Activated naive CD8-positive, alpha-beta T cell treated with anti-CD3 and anti-CD28 coated beads for 36 hours (primary cell): ENCODE measurements at regions not wholly inside any gene's neighbourhood (a gene's known extent, or its start where the extent isn't known, plus 50 kb on each side); places are given as distances from the start of the nearest gene placed in this dataset.
"Not testable (repeated sequence)": the region's sequence is repeated elsewhere in the genome, so short reads cannot be mapped to it uniquely, and the experiment has no call there.

Source experiments
- DNase-seq: peaks from one replicate; pipeline ENCODE4 v3.0.0; 2021
- H3K27ac Mint-ChIP-seq: one replicate; pipeline ENCODE4 v1.8.0; 2022; ENCODE audit warnings: mild to moderate bottlenecking, moderate library complexity, mixed read lengths
- H3K27me3 Mint-ChIP-seq: one replicate; pipeline ENCODE4 v1.8.0; 2022; ENCODE audit warnings: mild to moderate bottlenecking, mixed read lengths
- H3K36me3 Mint-ChIP-seq: one replicate; pipeline ENCODE4 v1.8.0; 2021; ENCODE audit warnings: mild to moderate bottlenecking, mixed read lengths
- H3K4me1 Mint-ChIP-seq: one replicate; pipeline ENCODE4 v1.8.0; 2021; ENCODE audit warnings: mixed read lengths
- H3K4me3 Mint-ChIP-seq: one replicate; pipeline ENCODE4 v1.8.0; 2022; ENCODE audit warnings: mild to moderate bottlenecking, moderate library complexity, mixed read lengths
- H3K9me3 Mint-ChIP-seq: one replicate; pipeline ENCODE4 v1.8.0; 2022; ENCODE audit warnings: mixed read lengths

GRCh38 chr4:66585767-66586166, 915.5 kb upstream of the EPHA5 start:
- H3K9me3 Mint-ChIP-seq, result peaks cover 3% of the 10 kb centered on the region
- H3K4me1 Mint-ChIP-seq, result no peaks in the 10 kb centered on the region
- H3K27me3 Mint-ChIP-seq, result no peaks in the 10 kb centered on the region
- no peaks in the 10 kb centered on the region for H3K36me3 Mint-ChIP-seq
- no peak overlapping the region for H3K4me3 Mint-ChIP-seq
- no peak overlapping the region for H3K27ac Mint-ChIP-seq
- no peak for DNase-seq

- Mint-ChIP-seq H3K4me1 (no peaks in the 10 kb centered on the region), H3K27me3 (no peaks in the 10 kb centered on the region), H3K4me3 (no peak overlapping the region), H3K9me3 (no peaks in the 10 kb centered on the region), H3K36me3 (no peaks in the 10 kb centered on the region), H3K27ac (no peak overlapping the region)
- no peak for DNase-seq
Observed at GRCh38 chr4:66577922-66578321, 907.6 kb upstream of the EPHA5 start.

DNA sequence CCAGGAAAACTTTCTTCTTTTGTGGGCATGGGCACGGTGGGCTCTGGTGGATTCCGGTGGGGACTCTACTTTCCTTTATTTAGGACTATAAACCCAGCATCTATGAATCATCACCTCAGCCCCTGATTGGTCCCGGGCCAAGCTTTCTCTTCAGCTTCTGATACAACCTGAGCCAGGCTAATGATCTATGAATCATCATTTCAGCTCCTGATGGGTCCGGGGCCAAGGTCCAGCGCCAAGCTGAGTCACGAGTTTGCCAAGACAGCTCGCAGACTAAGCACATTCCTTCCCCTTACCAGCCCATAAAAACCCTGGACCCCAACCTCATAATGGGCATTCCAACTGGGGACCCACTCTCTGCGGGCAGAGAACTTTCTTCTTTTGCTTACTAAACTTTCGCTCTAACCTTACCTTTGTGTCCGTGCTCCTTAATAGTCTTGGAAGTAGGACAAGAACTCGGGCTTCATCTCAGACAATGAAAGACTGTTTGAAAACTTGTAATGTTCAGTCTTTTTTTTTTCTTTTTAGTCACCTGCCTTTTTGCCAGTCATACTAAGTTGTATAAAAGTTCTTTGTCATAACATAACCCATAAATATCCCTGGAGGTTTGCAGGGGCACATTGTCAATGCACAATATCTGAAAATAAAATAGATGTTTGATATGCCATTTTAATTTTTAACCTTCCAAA, 904.9 kb upstream of the EPHA5 start:
- Mint-ChIP-seq H3K9me3 (no peaks in the 10 kb centered on the region), H3K27ac (no peak overlapping the region), H3K4me1 (no peaks in the 10 kb centered on the region), H3K36me3 (no peaks in the 10 kb centered on the region), H3K4me3 (no peak overlapping the region), H3K27me3 (no peaks in the 10 kb centered on the region)
- DNase-seq, result no peak

GRCh38 chr4:66574145-66574978, 904.1 kb upstream of the EPHA5 start:
- H3K4me1 Mint-ChIP-seq, result no peaks in the 10 kb centered on the region
- no peak overlapping the region for H3K27ac Mint-ChIP-seq

GRCh38 chr4:66572949-66573348, 902.7 kb upstream of the EPHA5 start:
- Mint-ChIP-seq H3K36me3 (no peaks in the 10 kb centered on the region), H3K4me3 (no peak overlapping the region), H3K27me3 (no peaks in the 10 kb centered on the region), H3K9me3 (no peaks in the 10 kb centered on the region), H3K4me1 (no peaks in the 10 kb centered on the region), H3K27ac (no peak overlapping the region)
- DNase-seq, result no peak

More at GRCh38 chr4:66574145-66574978, 904.1 kb upstream of the EPHA5 start:
- Mint-ChIP-seq H3K36me3 (no peaks in the 10 kb centered on the region), H3K27me3 (no peaks in the 10 kb centered on the region), H3K9me3 (no peaks in the 10 kb centered on the region), H3K4me3 (no peak overlapping the region)
- DNase-seq, result no peak

- H3K36me3 Mint-ChIP-seq, result no peaks in the 10 kb centered on the region
- no peaks in the 10 kb centered on the region for H3K27me3 Mint-ChIP-seq
- no peaks in the 10 kb centered on the region for H3K9me3 Mint-ChIP-seq
- H3K4me3 Mint-ChIP-seq, result no peak overlapping the region
- no peak overlapping the region for H3K27ac Mint-ChIP-seq
- no peaks in the 10 kb centered on the region for H3K4me1 Mint-ChIP-seq
- DNase-seq, result no peak
Observed at GRCh38 chr4:66571145-66571695, 900.9 kb upstream of the EPHA5 start.

- Mint-ChIP-seq H3K27me3 (no peaks in the 10 kb centered on the region), H3K9me3 (no peaks in the 10 kb centered on the region), H3K4me3 (no peak overlapping the region), H3K36me3 (no peaks in the 10 kb centered on the region), H3K4me1 (no peaks in the 10 kb centered on the region), H3K27ac (no peak overlapping the region)
- no peak for DNase-seq
Observed at GRCh38 chr4:66569228-66569627, 898.9 kb upstream of the EPHA5 start.

DNA sequence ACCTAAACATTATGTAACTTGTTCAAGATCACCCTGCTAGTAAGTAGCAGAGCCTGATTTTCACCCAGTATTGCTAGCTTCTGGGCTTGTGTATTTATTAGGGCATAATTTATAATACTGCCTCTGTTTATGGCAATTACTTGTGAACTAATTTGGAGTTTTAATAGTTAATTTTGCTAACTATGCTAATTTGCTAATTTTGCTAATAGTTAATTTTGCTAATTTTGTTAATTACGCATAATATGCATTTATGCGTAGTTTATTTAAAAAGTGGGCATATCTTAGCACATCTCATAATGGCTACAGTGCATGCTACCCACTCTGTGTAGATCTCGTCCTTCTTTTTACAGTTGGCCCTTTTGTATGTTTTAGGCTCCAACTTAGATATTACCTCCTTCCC, 898.1 kb upstream of the EPHA5 start:
- Mint-ChIP-seq H3K27me3 (no peaks in the 10 kb centered on the region), H3K9me3 (no peaks in the 10 kb centered on the region), H3K27ac (no peak overlapping the region), H3K36me3 (no peaks in the 10 kb centered on the region), H3K4me1 (no peaks in the 10 kb centered on the region), H3K4me3 (no peak overlapping the region)
- no peak for DNase-seq

GRCh38 chr4:66568001-66568400, 897.7 kb upstream of the EPHA5 start:
- Mint-ChIP-seq H3K9me3 (no peaks in the 10 kb centered on the region), H3K27me3 (no peaks in the 10 kb centered on the region), H3K4me1 (no peaks in the 10 kb centered on the region), H3K27ac (no peak overlapping the region), H3K4me3 (no peak overlapping the region), H3K36me3 (no peaks in the 10 kb centered on the region)
- no peak for DNase-seq

GRCh38 chr4:66567551-66567950, 897.3 kb upstream of the EPHA5 start:
- Mint-ChIP-seq H3K4me3 (no peak overlapping the region), H3K9me3 (no peaks in the 10 kb centered on the region), H3K27ac (no peak overlapping the region), H3K36me3 (no peaks in the 10 kb centered on the region), H3K4me1 (no peaks in the 10 kb centered on the region), H3K27me3 (no peaks in the 10 kb centered on the region)
- no peak for DNase-seq

DNA sequence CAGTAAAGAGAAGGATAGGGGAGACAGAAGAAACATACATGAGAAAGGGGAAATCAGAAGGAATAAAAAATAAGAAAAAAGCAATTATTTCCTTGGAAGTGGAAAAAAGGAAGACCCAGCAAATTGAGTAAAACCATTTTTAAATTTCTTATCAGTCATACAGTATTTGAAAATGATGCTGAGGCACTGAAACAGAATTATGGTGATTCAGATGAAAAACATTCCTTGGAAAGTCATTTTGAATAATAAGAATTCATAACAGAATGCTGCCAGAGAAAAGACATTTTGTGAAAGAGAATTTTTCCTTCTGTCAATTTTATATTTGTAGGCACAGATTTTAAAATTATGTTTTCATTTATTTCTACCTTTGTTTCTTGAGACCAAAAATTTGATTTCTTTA, 895.5 kb upstream of the EPHA5 start:
- Mint-ChIP-seq H3K27me3 (no peaks in the 10 kb centered on the region), H3K4me3 (no peak overlapping the region), H3K9me3 (no peaks in the 10 kb centered on the region), H3K27ac (no peak overlapping the region), H3K36me3 (no peaks in the 10 kb centered on the region), H3K4me1 (no peaks in the 10 kb centered on the region)
- DNase-seq, result no peak

GRCh38 chr4:66564901-66565651, 894.8 kb upstream of the EPHA5 start:
- no peaks in the 10 kb centered on the region for H3K36me3 Mint-ChIP-seq
- H3K27me3 Mint-ChIP-seq, result no peaks in the 10 kb centered on the region
- H3K9me3 Mint-ChIP-seq, result no peaks in the 10 kb centered on the region
- no peak overlapping the region for H3K4me3 Mint-ChIP-seq
- no peak overlapping the region for H3K27ac Mint-ChIP-seq
- H3K4me1 Mint-ChIP-seq, result no peaks in the 10 kb centered on the region
- no peak for DNase-seq

GRCh38 chr4:66562276-66562806, 892.1 kb upstream of the EPHA5 start:
- DNase-seq, result no peak
- Mint-ChIP-seq H3K27ac (no peak overlapping the region), H3K4me3 (no peak overlapping the region), H3K9me3 (no peaks in the 10 kb centered on the region), H3K27me3 (no peaks in the 10 kb centered on the region), H3K4me1 (no peaks in the 10 kb centered on the region), H3K36me3 (no peaks in the 10 kb centered on the region)

DNA sequence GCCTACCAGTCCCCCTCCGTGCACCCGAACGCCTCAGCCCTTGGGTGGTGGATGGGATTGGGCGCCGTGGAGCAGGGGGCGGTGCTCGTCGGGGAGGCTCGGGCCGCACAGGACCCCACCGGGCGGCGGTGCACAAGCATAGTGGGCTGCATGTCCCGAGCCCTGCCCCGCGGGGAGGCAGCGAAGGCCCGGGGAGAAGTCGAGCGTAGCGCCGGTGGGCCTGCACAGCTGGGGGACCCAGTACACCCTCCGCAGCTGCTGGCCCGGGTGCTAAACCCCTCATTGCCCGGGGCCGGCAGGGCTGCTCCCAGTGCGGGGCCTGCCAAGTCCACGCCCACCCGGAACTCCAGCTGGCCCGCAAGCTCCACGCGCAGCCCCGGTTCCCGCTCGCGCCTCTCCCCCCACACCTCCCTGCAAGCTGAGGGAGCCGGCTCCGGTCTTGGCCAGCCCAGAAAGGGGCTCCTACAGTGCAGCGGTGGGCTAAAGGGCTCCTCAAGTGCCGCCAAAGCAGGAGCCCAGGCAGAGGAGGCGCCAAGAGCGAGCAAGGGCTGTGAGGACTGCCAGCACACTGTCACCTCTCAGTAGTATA, 891.3 kb upstream of the EPHA5 start:
- not testable (repeated sequence) for H3K9me3 Mint-ChIP-seq, H3K27me3 Mint-ChIP-seq, H3K27ac Mint-ChIP-seq, H3K4me3 Mint-ChIP-seq, H3K4me1 Mint-ChIP-seq, DNase-seq, H3K36me3 Mint-ChIP-seq

DNA sequence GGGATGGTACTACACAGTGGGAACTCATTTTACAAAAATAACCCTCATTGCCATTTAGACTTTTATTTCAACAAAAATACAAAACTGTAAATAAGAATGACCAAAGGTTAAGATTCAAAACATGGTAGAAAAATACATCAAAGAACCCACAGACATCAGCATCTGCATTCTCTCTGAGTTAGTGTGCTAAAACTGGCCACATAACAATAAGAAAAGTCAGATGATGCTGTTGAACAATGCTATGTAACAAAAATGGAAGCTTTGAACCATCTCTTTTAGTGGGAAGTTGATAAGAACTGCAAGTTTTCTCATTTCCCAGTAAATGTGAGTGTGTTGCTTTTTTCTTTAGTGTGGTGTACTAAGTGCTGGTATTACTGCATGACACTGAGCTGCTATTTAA, 888.4 kb upstream of the EPHA5 start:
- Mint-ChIP-seq H3K9me3 (peaks cover 4% of the 10 kb centered on the region), H3K27me3 (no peaks in the 10 kb centered on the region), H3K4me1 (no peaks in the 10 kb centered on the region), H3K36me3 (no peaks in the 10 kb centered on the region), H3K27ac (no peak overlapping the region), H3K4me3 (no peak overlapping the region)
- no peak for DNase-seq
